ENCODE measurements at regions not wholly inside any gene's neighbourhood (a gene's known extent, or its start where the extent isn't known, plus 50 kb on each side); places are given as distances from the start of the nearest gene placed in this dataset.
A peak's percentile ranks its signal among the peaks of the same experiment; 100 is the strongest.

- no peak for TF ChIP-seq ZXDC (CRISPR knock-in tag; IDR thresholded peaks at IDR 0.05)
- no peak; the same call in 1 of the 2 replicates for TF ChIP-seq TFDP1 (CRISPR knock-in tag; IDR thresholded peaks at IDR 0.05; ENCODE audit: borderline replicate concordance)
- peak; percentile 62; the same call in 1 of the 2 replicates for TF ChIP-seq HOXA3 (CRISPR knock-in tag; IDR thresholded peaks at IDR 0.05)
- TF ChIP-seq, protein P1, sequence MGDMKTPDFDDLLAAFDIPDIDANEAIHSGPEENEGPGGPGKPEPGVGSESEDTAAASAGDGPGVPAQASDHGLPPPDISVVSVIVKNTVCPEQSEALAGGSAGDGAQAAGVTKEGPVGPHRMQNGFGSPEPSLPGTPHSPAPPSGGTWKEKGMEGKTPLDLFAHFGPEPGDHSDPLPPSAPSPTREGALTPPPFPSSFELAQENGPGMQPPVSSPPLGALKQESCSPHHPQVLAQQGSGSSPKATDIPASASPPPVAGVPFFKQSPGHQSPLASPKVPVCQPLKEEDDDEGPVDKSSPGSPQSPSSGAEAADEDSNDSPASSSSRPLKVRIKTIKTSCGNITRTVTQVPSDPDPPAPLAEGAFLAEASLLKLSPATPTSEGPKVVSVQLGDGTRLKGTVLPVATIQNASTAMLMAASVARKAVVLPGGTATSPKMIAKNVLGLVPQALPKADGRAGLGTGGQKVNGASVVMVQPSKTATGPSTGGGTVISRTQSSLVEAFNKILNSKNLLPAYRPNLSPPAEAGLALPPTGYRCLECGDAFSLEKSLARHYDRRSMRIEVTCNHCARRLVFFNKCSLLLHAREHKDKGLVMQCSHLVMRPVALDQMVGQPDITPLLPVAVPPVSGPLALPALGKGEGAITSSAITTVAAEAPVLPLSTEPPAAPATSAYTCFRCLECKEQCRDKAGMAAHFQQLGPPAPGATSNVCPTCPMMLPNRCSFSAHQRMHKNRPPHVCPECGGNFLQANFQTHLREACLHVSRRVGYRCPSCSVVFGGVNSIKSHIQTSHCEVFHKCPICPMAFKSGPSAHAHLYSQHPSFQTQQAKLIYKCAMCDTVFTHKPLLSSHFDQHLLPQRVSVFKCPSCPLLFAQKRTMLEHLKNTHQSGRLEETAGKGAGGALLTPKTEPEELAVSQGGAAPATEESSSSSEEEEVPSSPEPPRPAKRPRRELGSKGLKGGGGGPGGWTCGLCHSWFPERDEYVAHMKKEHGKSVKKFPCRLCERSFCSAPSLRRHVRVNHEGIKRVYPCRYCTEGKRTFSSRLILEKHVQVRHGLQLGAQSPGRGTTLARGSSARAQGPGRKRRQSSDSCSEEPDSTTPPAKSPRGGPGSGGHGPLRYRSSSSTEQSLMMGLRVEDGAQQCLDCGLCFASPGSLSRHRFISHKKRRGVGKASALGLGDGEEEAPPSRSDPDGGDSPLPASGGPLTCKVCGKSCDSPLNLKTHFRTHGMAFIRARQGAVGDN (CRISPR knock-in tag; IDR thresholded peaks at IDR 0.05), result no peak
- peak; percentile 28 for TF ChIP-seq STAG1 (CRISPR knock-in tag; IDR thresholded peaks at IDR 0.05)
- peak; percentile 57 for TF ChIP-seq KAT8 (CRISPR knock-in tag; IDR thresholded peaks at IDR 0.05)
- TF ChIP-seq HINFP (CRISPR knock-in tag; IDR thresholded peaks at IDR 0.05; ENCODE audit: low read depth), result no peak
- TF ChIP-seq ZNF577 (CRISPR knock-in tag; IDR thresholded peaks at IDR 0.05; ENCODE audit: borderline replicate concordance, low read depth), result no peak
- TF ChIP-seq CREM (IDR thresholded peaks at IDR 0.05), result peak; percentile 88
- no peak for TF ChIP-seq CREM (CRISPR knock-in tag; IDR thresholded peaks at IDR 0.05)
- TF ChIP-seq MZF1 (CRISPR knock-in tag; IDR thresholded peaks at IDR 0.05; ENCODE audit: borderline replicate concordance), result no peak
- no peak for TF ChIP-seq PHB2 (IDR thresholded peaks at IDR 0.05; ENCODE audit: partially characterized antibody)
- no peak for TF ChIP-seq LCORL (IDR thresholded peaks at IDR 0.05)
- TF ChIP-seq LCORL (CRISPR knock-in tag; IDR thresholded peaks at IDR 0.05), result peak; percentile 73; the same call in 1 of the 2 replicates
- peak; percentile 89; the same call in 1 of the 2 replicates for TF ChIP-seq ZFP90 (CRISPR knock-in tag; IDR thresholded peaks at IDR 0.05; ENCODE audit: borderline replicate concordance)
- TF ChIP-seq ZNF781 (CRISPR knock-in tag; IDR thresholded peaks at IDR 0.05; ENCODE audit: borderline replicate concordance, not compliant biosample characterization), result no peak
- TF ChIP-seq ZNF234 (CRISPR knock-in tag; conservative IDR thresholded peaks at IDR 0.05), result no peak
- TF ChIP-seq ZNF383 (CRISPR knock-in tag; IDR thresholded peaks at IDR 0.05; ENCODE audit: borderline replicate concordance), result no peak
- TF ChIP-seq BRD4 (CRISPR knock-in tag; IDR thresholded peaks at IDR 0.05), result peak; percentile 66; the same call in 1 of the 2 replicates
These were observed 315.8 kb upstream of the USP24 start (continued) for GRCh38 chr1:55530749-55531478.
